Esophagus squamous epithelium (tissue), 4 donors: ENCODE measurements at regions not wholly inside any gene's neighbourhood (a gene's known extent, or its start where the extent isn't known, plus 50 kb on each side); places are given as distances from the start of the nearest gene placed in this dataset.

Experiments used
- CTCF ChIP-seq, 6 experiments: fragments of 450-650 bp in 4 of 6; fragments of 200-600 bp in 2 of 6; sonication (generic) in 2 of 6; IDR thresholded peaks; one replicate each; pipeline ENCODE4 v1.5.1; 2016 to 2019; ENCODE audit warnings: antibody characterized with exemption in 6 of 6, mild to moderate bottlenecking in 4 of 6, moderate library complexity in 4 of 6
- POLR2A ChIP-seq, 4 donors: fragments of 450-650 bp; IDR thresholded peaks; one replicate each; pipeline ENCODE4 v1.6.1; 2017; ENCODE audit warnings: antibody characterized with exemption in 4 of 4, mild to moderate bottlenecking in 4 of 4, moderate library complexity in 3 of 4

GRCh38 chr2:52112141-52112540 lies 1080.2 kb upstream of the NRXN1 start:
- TF ChIP-seq CTCF (IDR thresholded peaks at IDR 0.05) (no peak), POLR2A (IDR thresholded peaks at IDR 0.05) (no peak)
